Ishikawa (cell line): ENCODE measurements at regions not wholly inside any gene's neighbourhood (a gene's known extent, or its start where the extent isn't known, plus 50 kb on each side); places are given as distances from the start of the nearest gene placed in this dataset.

Source experiments
- CEBPB ChIP-seq: IDR thresholded peaks from 2 replicates; pipeline ENCODE4 v1.6.1; 2012
- CREB1 ChIP-seq: IDR thresholded peaks from 2 replicates; pipeline ENCODE4 v1.6.1; 2012; ENCODE audit warnings: low read depth
- EGR1 ChIP-seq: IDR thresholded peaks from 2 replicates; pipeline ENCODE4 v1.6.1; 2012
- EP300 ChIP-seq: IDR thresholded peaks from 2 replicates; pipeline ENCODE4 v1.6.1; 2012; ENCODE audit warnings: borderline replicate concordance
- FOXM1 ChIP-seq: IDR thresholded peaks from 2 replicates; pipeline ENCODE4 v1.6.1; 2012; ENCODE audit warnings: low read depth, borderline replicate concordance
- MAX ChIP-seq: IDR thresholded peaks from 2 replicates; pipeline ENCODE4 v1.6.1; 2012
- NFIC ChIP-seq: IDR thresholded peaks from 2 replicates; pipeline ENCODE4 v1.6.1; 2012
- RAD21 ChIP-seq: IDR thresholded peaks from 2 replicates; pipeline ENCODE4 v1.6.1; 2012; ENCODE audit warnings: low read depth
- REST ChIP-seq: IDR thresholded peaks from 2 replicates; pipeline ENCODE4 v1.6.1; 2012; ENCODE audit warnings: low read depth, mild to moderate bottlenecking
- TAF1 ChIP-seq: IDR thresholded peaks from 2 replicates; pipeline ENCODE4 v1.6.1; 2012; ENCODE audit warnings: low read depth, mild to moderate bottlenecking
- USF1 ChIP-seq: IDR thresholded peaks from 2 replicates; pipeline ENCODE4 v1.6.1; 2012
- YY1 ChIP-seq: IDR thresholded peaks from 2 replicates; pipeline ENCODE4 v1.6.1; 2012; ENCODE audit warnings: low read depth

GRCh38 chr1:87989346-87989745 lies 660.7 kb downstream of the LMO4 start:
- TF ChIP-seq MAX: no peak
- TF ChIP-seq TAF1: no peak
- TF ChIP-seq CREB1: no peak
- TF ChIP-seq EP300: no peak
- TF ChIP-seq CEBPB: no peak
- TF ChIP-seq YY1: no peak
- TF ChIP-seq REST: no peak
- no peak for TF ChIP-seq RAD21
- no peak for TF ChIP-seq NFIC
- TF ChIP-seq USF1: no peak
- TF ChIP-seq EGR1: no peak
- TF ChIP-seq FOXM1: no peak
